Skeletal muscle tissue (tissue), 3 donors: ENCODE measurements at regions not wholly inside any gene's neighbourhood (a gene's known extent, or its start where the extent isn't known, plus 50 kb on each side); places are given as distances from the start of the nearest gene placed in this dataset.

Experiments used
- H3K27ac ChIP-seq: one replicate; pipeline ENCODE4 v1.7.0; 2013; ENCODE audit warnings: mild to moderate bottlenecking, low read depth, low read length, inconsistent platforms
- H3K27me3 ChIP-seq, 3 donors: one replicate each; pipeline ENCODE4 v1.7.0; 2013; ENCODE audit warnings: low read length in 3 of 3; ENCODE audit not compliant: control insufficient read depth in 3 of 3, insufficient read depth in 3 of 3
- H3K36me3 ChIP-seq, 3 donors: one replicate each; pipeline ENCODE4 v1.7.0; 2013; ENCODE audit warnings: low read length in 3 of 3; ENCODE audit not compliant: control insufficient read depth in 3 of 3, insufficient read depth in 3 of 3
- H3K4me1 ChIP-seq, 3 donors: one replicate each; pipeline ENCODE4 v1.7.0; 2013; ENCODE audit warnings: low read length in 3 of 3, mild to moderate bottlenecking in 3 of 3; ENCODE audit not compliant: control insufficient read depth in 3 of 3, insufficient read depth in 3 of 3
- H3K4me3 ChIP-seq, 3 donors: one replicate each; pipeline ENCODE4 v1.7.0; 2013; ENCODE audit warnings: low read length in 3 of 3
- H3K9ac ChIP-seq, 3 donors: one replicate each; pipeline ENCODE4 v1.7.0; 2013; ENCODE audit warnings: low read length in 3 of 3, mild to moderate bottlenecking in 3 of 3, moderate library complexity in 2 of 3, low read depth in 1 of 3
- H3K9me3 ChIP-seq, 3 donors: one replicate each; pipeline ENCODE4 v1.7.0; 2013; ENCODE audit warnings: low read length in 3 of 3; ENCODE audit not compliant: control insufficient read depth in 3 of 3
- donor health status: Osteomylitis.

- Histone ChIP-seq H3K4me3 (no peak overlapping the region), H3K36me3 (no peaks in the 10 kb centered on the region), H3K27ac (no peak overlapping the region), H3K4me1 (no peaks in the 10 kb centered on the region), H3K9ac (no peak overlapping the region), H3K27me3 (peaks cover 0 to 4% (median 3%) of the 10 kb centered on the region in 3 donors), H3K9me3 (no peaks in the 10 kb centered on the region)
These were observed 65.7 kb downstream of the TMEM18 start for GRCh38 chr2:611519-611918.

GRCh38 chr2:610491-610890 lies 66.7 kb downstream of the TMEM18 start:
- H3K27ac ChIP-seq, result no peak overlapping the region
- H3K4me1 ChIP-seq, result no peaks in the 10 kb centered on the region
- H3K27me3 ChIP-seq, result peaks cover 0 to 7% (median 7%) of the 10 kb centered on the region in 3 donors
- H3K9me3 ChIP-seq, result no peaks in the 10 kb centered on the region
- no peak overlapping the region for H3K4me3 ChIP-seq
- no peak overlapping the region for H3K9ac ChIP-seq
- no peaks in the 10 kb centered on the region for H3K36me3 ChIP-seq

- Histone ChIP-seq H3K27ac (no peak overlapping the region), H3K4me3 (no peak overlapping the region), H3K9me3 (no peaks in the 10 kb centered on the region), H3K9ac (no peak overlapping the region), H3K27me3 (peaks cover 4 to 10% (median 7%) of the 10 kb centered on the region in 3 donors), H3K4me1 (no peaks in the 10 kb centered on the region), H3K36me3 (no peaks in the 10 kb centered on the region)
These were observed 67.3 kb downstream of the TMEM18 start for GRCh38 chr2:609881-610280.

GRCh38 chr2:609449-609848 lies 67.8 kb downstream of the TMEM18 start:
- Histone ChIP-seq H3K9ac (no peak overlapping the region), H3K4me3 (no peak overlapping the region), H3K9me3 (no peaks in the 10 kb centered on the region), H3K36me3 (no peaks in the 10 kb centered on the region), H3K27me3 (peaks cover 4 to 10% (median 7%) of the 10 kb centered on the region in 3 donors), H3K4me1 (no peaks in the 10 kb centered on the region), H3K27ac (no peak overlapping the region)

GRCh38 chr2:608711-609110 lies 68.5 kb downstream of the TMEM18 start:
- no peak overlapping the region for H3K4me3 ChIP-seq
- H3K36me3 ChIP-seq, result no peaks in the 10 kb centered on the region
- H3K9me3 ChIP-seq, result no peaks in the 10 kb centered on the region
- H3K27ac ChIP-seq, result no peak overlapping the region
- no peak overlapping the region for H3K9ac ChIP-seq
- no peaks in the 10 kb centered on the region for H3K4me1 ChIP-seq
- peaks cover 4 to 10% (median 7%) of the 10 kb centered on the region in 3 donors for H3K27me3 ChIP-seq

GRCh38 chr2:608297-608696 lies 68.9 kb downstream of the TMEM18 start:
- H3K4me1 ChIP-seq, result no peaks in the 10 kb centered on the region
- no peak overlapping the region for H3K9ac ChIP-seq
- H3K9me3 ChIP-seq, result no peaks in the 10 kb centered on the region
- no peak overlapping the region for H3K27ac ChIP-seq
- no peak overlapping the region for H3K4me3 ChIP-seq
- H3K27me3 ChIP-seq, result peaks cover 4 to 10% (median 7%) of the 10 kb centered on the region in 3 donors
- H3K36me3 ChIP-seq, result no peaks in the 10 kb centered on the region

GRCh38 chr2:607709-608108 lies 69.5 kb downstream of the TMEM18 start:
- Histone ChIP-seq H3K36me3 (no peaks in the 10 kb centered on the region), H3K9me3 (no peaks in the 10 kb centered on the region), H3K4me3 (no peak overlapping the region), H3K9ac (no peak overlapping the region), H3K27me3 (peaks cover 4 to 10% (median 7%) of the 10 kb centered on the region in 3 donors), H3K4me1 (no peaks in the 10 kb centered on the region), H3K27ac (no peak overlapping the region)

GRCh38 chr2:607172-607571 lies 70.0 kb downstream of the TMEM18 start:
- peaks cover 4 to 10% (median 9%) of the 10 kb centered on the region in 3 donors for H3K27me3 ChIP-seq
- H3K9ac ChIP-seq, result no peak overlapping the region
- H3K36me3 ChIP-seq, result no peaks in the 10 kb centered on the region
- H3K4me1 ChIP-seq, result no peaks in the 10 kb centered on the region
- H3K27ac ChIP-seq, result no peak overlapping the region
- H3K9me3 ChIP-seq, result no peaks in the 10 kb centered on the region
- no peak overlapping the region for H3K4me3 ChIP-seq

- Histone ChIP-seq H3K9me3 (no peaks in the 10 kb centered on the region), H3K9ac (no peak overlapping the region)
These were observed 71.3 kb downstream of the TMEM18 start for GRCh38 chr2:605674-606608.

GRCh38 chr2:604854-605524 lies 72.2 kb downstream of the TMEM18 start:
- Histone ChIP-seq H3K9me3 (no peaks in the 10 kb centered on the region), H3K27me3 (peaks cover 4 to 16% (median 10%) of the 10 kb centered on the region in 3 donors), H3K4me3 (no peak overlapping the region), H3K27ac (no peak overlapping the region), H3K36me3 (no peaks in the 10 kb centered on the region), H3K4me1 (no peaks in the 10 kb centered on the region), H3K9ac (no peak overlapping the region)

More at GRCh38 chr2:605674-606608, 71.3 kb downstream of the TMEM18 start:
- no peaks in the 10 kb centered on the region for H3K4me1 ChIP-seq
- H3K27me3 ChIP-seq, result peaks cover 4 to 10% (median 10%) of the 10 kb centered on the region in 3 donors
- no peak overlapping the region for H3K27ac ChIP-seq
- H3K4me3 ChIP-seq, result no peak overlapping the region
- no peaks in the 10 kb centered on the region for H3K36me3 ChIP-seq
